HG03565 (cell line): ENCODE measurements at regions not wholly inside any gene's neighbourhood (a gene's known extent, or its start where the extent isn't known, plus 50 kb on each side); places are given as distances from the start of the nearest gene placed in this dataset.
"Not testable (repeated sequence)": the region's sequence is repeated elsewhere in the genome, so short reads cannot be mapped to it uniquely, and the experiment has no call there.

Experiments used
- ATAC-seq: cut with Tn5 transposase; IDR thresholded peaks from one replicate; pipeline ENCODE4 v1.9.1; 2021; ENCODE audit warnings: mild to moderate bottlenecking, moderate library complexity; ENCODE audit not compliant: unreplicated experiment

DNA sequence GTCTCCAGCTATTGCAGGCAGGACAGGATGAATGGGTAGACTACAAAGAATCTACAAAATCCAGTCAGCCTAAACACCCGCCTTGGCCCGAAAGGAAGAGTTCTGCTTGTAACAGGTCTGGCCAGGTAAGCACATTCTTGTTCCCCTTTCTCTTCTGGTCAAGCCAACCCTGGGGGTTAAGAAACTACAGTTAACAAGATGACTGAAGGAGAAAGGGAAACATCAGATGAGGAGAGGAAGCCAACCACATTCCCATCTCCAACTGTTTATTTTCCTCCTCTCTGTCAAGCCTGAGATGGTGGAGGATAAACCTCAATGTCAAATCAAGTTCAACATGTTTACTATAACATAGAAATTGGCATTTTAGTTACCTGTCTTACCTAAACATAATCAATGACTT is 198.9 kb downstream of the IPMK start:
- ATAC-seq = no peak

DNA sequence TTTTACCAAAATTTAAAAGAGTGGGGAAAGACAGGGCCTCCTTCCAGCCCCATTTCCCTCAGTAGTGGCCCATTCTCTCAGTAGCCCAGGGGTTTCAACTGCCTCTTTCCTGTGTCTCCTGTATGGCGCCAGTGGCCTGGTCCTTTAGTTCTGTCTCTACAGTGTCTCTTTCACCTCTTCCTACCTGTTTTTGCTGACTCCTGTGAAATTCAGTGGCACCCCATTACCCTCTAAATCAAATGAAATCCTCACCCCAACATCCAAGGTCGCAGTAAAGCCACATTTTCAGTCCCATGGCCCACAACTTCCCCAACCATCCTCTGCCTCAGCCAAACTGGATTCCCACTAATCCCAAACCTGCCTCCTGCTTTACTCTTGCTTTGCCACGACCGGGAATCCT is 200.7 kb downstream of the IPMK start:
- no peak for ATAC-seq

DNA sequence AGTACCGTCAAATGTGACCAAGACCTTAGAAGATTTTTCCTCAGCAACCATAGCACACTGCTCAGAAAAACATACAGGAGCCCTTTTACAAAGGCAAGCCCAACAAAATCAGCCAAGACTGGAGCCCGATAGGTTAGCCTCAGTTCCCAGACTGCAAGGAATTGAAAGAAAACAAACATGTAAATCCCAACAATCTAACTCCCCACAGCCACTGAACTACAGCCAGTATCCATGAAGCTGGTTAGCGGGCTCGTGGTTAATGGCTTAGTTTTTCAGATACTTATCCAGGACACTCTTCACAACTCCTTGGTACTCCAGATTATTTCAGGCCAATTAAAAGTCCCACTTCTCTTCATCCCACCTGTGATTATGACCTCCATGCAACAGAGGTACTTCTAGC is 201.6 kb downstream of the IPMK start:
- ATAC-seq = no peak

DNA sequence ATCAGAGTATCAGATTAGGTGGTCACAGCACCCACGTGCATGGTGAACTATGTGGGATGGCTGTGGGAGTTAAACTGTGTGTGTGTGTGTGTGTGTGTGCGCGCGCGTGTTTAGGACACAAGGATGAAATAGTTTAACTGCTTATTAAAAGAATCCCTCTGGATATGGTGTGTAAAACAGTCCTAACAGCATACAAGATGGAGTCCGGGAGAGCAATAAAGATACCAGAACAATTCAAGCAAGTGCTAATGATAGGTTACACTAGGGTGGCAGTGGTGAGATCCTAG is 202.2 kb downstream of the IPMK start:
- no peak for ATAC-seq

DNA sequence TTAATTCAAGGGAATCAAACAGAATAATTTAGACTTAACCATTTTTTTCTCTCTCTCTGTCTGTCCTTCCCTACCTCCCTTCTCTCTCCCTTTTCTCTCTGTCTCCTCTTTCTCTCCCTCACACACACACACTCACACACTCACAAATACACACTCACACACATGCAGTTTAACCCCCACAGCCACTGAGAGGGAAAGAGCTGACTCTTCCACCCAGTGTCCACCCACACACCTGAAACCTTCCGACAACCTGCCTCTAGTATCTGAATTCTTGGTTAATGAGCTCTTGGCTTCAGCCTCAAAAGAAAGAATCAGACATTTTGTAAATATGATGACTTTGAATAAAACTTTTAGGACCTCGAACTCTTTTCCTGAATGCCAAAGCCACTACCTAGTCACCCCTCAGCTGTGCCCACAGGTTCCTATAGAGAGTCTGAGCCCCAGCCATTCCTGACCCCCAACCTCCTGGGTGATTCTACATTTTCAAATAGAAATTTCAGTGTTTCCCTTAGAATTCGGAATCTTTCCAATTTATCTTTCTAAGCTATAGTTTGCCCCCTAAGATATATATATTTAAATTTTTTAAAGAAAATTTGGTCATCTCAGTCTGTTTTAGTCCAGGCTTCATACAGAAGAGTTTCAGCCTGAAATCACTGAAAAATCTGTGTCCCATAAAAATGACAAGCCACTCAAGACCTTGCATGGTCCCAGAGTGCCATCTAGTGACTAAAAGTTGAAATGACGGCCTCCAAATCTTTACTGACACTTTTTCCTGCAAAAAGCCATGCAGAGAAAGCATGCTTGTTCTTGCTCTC is 202.8 kb downstream of the IPMK start:
- ATAC-seq = no peak

DNA sequence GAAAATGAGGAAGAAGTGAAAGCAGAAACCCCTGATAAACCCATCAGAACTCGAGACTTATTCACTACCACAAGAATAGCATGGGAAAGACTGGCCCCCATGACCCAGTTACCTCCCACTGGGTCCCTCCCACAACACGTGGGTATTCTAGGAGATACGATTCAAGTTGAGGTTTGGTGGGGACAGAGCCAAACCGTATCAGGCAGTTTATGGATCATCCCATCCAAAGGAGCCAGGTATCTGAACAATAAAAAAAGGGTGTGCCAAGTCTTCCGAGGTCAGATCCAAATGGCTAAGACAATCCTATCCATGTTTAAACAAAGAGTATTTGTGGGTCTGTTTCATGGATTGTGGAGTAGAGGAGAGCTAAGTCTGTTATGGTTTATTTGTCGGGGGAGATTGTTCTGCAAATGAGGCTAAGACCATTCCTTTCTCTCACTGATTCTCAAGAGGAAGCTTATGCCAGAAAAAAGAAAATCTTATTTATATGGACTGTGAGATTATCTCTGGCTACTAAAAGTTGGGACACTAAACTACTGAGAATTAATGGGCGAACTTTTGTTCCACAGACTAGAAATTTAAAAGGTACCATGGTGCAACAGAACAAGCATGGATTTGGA is 203.7 kb downstream of the IPMK start:
- ATAC-seq = no peak

DNA sequence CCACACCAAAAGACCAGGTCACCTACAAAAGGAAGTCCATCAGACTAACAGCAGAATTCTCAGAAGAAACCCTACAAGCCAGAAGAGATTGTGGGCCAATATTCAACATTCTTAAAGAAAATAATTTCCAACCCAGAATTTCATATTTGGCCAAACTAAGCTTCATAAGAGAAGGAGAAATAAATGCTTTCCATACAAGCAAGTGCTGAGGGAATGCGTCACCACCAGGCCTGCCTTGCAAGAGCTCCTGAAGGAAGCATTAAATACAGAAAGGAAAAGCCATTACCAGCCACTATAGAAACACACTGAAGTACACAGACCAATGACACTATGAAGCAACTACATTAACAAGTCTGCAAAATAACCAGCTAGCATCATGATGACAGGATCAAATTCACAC is 209.0 kb downstream of the IPMK start:
- ATAC-seq = not testable (repeated sequence)

DNA sequence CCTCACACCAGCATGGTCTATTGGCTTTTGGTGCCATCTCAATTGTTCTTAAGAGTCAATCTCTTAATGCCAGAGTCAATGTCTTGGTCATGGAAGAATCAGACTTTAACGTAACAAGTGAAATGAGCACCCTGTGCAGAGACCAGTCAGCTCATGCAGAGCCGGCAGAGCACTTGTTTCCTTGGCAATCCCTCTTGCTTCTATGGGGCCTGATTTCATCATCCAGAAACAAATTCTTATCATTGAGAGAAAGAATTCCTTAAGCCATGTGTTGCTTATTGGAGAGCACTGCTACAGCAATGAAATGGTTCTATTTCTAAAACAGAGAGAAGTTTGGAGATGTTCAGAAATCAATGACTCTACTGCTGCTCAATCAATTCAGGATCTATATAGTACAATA is 212.8 kb downstream of the IPMK start:
- no peak for ATAC-seq

DNA sequence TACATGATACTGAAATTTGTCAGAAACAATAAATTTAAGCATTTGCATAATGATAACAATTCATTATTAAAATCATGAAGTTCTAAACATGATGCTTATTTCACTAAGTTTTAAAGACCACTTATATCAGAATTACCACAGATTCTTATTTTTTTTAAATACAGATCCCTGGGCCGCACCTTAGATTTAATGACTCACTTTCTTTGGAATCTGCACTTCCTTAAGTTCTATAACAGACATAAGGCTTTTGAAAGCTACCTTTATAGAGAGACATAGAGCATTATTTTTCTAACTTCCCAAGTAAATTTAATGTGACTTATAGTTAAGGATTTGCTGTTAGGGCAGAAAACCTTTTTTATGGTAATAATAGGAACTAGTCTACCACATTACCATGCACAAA is 214.9 kb downstream of the IPMK start:
- no peak for ATAC-seq

DNA sequence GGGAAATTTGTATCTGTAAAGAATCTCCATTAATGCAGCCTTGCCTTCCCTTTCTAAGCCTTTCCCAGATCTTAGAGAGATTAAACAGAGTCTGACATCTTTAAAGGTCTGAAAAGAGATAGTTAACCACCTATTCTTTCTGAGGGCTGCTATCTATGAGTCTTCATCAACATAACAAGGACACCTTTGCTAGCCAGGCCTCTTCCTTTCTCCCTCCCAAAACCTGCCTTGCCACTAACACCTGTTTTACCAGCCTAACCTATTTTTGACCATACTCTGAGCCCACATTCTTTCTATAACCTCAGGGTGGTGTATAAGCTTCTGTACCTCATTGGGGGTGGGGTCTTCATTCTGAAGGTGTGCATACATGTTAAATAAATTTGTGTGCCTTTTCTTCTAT is 217.1 kb downstream of the IPMK start:
- ATAC-seq = no peak

DNA sequence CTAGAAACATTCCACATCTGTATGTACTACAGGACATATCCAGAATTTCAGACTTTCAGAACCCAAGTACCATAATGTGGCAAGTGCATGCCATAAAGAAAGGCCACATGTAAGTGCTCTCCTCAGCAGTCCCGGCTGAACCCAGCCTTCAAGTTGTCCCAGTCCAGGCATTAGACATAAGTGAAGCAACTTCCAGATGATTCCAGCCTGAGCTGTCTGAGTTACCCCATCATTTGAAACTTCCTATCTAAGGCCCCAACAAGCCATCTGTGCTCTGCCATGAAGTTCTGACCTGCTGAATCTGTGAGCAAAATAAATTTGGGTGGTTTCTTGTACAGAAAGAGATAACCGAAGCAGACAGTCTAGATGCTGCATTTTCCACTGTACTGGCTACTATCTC is 218.8 kb downstream of the IPMK start:
- no peak for ATAC-seq

DNA sequence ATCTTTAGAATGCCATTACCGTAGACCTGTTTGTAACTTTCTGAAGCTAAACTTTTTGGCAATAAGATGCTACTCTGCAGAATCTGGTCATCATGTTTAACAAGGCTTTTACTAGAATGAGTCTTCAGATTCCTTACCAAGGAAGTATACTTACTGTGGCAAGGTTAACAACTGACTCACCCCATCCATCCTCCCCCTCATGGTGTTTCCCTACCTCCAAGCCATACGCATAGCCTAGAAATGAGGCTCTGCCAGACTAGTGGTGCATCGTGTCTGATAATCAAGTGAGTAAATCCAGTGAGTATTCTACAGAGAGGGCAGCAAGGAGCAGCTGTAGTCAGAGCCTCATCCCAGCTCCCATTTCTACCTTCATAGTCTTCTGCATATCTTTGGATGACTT is 223.6 kb downstream of the IPMK start:
- ATAC-seq = no peak

DNA sequence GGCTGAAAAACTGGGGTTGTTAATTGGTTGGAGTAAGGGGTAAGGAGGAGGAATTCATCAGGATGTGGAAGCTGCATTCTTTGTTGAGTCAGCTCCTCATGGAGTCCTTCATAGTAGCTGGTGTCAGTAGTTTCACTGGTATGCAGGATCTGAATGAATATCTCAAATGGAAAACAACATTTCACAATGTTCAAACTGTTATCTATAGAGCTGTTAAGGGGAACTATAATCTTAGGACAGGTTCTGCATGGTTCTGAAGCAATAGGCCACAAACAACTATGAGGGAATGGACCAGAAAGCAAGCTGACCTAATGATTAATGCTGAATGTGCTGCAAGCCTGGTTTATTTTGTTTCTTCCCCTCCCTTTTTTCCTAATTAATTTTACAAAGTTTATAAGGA is 225.8 kb downstream of the IPMK start:
- no peak for ATAC-seq

DNA sequence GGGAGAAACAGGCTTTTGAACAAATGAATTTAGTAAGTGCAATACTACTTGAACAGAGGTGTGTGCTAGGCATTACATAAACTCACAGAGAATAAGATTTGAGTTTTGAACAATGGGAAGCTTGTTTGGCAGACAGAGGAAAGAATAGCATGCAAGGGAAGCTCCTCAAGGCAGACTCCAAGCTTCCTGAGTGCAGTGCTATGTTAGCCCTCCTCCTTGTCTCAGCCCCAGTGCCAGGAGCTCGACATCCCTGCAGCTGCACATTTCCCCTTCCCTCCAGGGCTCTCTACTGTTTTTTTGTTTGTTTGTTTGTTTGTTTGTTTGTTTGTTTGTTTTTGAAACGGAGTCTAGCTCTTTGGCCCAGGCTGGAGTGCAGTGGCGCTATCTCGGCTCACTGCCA is 237.5 kb downstream of the IPMK start:
- no peak for ATAC-seq

DNA sequence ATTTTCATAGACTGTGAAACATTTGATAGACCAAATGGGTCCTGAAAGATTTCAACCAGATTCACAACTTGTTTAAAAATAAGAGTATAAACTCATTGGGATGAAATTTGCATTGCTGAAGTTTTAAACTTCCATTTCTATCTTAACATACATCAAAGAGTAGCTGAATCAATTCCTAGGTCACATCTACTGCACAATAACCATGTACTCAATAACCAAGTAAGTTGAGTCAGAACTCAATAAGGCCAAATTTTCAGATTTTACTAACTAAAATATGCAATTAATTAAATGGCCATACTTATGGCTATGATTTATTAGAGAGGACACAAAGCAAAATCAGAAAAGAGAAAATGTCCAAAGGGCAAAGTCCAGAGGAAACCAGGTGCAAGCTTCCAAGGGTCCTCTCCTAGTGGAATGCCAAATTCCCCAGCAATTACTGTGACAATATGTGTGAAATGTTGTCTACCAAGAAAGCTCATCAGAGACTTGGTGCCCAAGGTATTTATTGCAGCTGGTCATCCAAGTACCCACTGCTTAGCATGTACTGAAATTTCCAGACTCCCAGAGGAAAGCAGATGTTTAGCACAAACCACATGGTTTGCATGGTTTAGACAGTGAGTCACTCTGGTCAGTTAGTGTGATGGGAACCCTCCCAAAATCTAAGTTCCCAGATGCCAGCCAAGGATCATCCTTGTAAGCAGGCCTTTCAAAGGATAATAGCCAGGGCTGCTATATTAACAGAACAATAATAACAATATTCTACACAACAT is 238.9 kb downstream of the IPMK start:
- no peak for ATAC-seq

DNA sequence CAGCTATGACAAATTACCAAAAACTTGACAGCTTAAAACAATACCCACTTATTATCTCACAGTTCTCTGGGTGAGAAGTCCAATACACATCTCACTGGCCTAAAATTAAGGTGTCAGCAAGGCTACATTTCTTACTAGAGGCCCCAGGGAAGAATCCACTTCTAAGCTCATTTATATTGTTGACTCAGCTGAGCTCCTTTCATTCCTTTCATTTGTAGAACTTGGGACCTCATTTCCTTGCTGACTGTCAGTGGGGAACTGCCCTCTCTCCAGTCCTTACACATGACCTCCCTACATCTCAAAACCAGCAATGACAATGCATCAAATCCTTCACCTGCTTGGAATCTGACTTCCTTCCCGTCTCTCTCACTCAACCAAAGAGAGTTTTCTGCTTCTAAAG is 240.3 kb downstream of the IPMK start:
- no peak for ATAC-seq

DNA sequence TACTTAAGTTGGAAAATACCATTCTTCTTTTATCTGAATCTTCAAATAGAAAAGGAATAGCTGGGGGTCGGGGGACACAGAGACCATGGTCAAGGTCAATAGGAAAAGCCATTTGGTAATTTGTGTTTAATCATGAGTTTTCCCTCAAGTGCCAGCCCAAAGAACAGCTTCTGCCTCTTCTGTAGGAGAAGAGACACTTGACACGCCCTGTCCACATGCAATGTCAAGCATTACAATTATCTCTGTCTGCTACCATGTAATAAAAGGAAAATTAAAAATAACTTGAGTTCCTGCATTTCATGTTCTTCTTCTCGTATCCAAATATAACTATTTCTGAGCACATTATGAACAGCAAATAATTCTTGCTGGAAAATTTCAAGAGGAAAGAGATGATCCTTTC is 241.7 kb downstream of the IPMK start:
- ATAC-seq = no peak

DNA sequence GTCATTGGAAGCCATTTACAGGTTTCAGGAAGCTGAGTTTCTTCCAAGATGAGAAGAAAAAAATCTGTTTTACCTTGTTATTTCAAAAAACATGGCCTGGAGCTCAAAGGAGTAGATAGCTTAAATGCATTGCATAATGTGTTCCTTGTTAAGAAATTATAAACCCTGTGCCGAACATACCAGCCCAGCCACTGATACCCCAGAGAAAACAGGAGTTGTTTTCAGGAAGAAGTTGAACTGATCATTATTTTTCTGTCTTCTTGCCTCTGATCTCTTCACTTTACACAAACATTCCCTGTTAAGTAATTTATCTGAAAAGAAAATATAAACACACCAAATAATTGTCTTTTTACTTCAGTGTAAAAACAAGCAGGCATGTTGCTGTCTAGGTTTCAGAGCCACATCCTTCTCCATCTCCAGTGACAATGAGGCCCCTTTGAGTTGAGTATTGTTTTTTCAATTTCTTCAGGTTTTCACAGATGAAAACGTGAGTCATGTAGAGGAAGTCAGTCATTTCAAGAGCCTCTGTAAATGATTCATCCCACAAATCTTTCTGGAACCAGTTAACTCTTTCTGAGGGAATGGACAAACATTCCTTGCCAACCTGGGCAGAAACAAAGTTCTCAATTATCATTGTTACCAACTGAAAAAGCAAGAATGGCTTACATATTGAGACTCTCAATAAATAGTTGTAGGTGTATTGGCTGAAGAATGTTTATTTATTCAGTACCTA is 244.2 kb downstream of the IPMK start:
- ATAC-seq = no peak

DNA sequence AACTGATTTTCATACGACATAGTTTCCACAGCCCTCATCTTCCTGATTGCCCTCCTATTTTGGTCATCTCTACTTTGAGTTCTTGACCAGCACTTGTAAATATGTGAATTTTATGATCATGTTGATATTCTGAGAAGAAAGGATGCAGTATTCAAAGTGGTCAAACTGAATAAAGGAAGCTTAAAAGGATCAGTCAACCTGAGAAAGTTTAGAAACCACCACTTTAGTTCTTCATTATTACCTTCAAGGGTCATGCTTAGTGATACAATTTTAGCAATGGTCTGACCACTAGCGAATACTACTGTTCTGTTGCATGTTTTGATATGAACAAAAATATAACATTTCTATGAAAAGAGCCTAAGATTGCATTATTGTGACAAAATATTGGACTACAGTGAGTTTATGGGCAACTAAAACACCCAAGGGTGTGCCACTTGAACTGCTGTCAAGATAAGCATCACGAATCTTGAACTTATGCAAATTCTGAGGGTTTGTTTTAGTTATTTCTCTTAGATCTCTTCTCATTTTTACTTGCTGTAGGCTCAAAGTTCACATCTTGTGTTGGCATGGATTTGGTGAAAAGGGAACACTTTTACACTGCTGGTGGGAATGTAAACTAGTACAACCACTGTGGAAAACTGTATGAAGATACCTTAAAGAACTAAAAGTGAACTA is 247.7 kb downstream of the IPMK start:
- ATAC-seq = peak; percentile 60

DNA sequence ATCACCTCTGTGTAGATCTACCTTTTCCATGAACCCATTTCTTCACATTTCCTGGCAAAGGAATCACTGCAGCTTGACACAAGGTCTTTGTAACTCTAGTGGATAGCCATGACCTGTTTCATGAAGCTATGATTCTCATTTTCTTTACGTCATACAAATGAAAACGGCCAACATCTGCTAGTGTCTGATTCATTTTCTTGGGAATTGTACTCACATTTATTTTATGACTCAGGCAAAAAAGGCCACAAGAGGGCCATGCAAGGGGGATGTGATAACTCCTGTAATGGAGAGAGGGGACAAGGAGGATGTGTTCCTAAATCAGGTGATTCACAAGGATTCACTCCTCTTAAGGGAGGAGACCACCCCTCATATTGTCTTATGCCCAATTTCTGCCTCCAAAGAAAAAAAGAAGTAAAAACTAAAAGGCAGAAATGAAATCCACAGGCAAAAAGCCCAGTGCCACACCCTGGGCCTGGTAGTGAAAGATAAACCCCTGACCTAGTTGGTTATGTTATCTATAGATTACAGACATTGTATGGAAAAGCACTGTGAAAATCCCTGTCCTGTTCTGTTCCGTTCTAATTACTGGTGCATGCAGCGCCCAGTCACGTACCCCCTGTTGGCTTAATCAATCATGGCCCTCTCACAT is 249.9 kb downstream of the IPMK start:
- ATAC-seq = no peak

DNA sequence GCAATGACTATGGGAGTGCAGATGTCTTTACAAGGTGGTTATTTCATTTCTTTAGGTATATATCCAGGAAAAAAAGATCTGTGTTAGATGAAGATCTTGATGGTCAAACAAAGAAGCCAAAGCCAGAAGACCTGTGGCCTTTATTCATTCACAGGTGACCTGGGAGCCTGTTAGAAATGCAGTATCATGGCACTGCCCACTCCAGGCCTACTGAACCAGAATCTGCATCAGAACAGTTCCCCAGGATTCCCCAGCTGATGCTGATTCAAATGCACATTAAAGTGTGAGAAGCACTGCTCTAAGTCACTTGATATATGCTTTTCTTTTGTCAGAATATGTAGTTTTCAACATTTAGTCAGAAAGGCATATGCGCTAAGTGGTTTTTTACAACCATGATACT is 251.1 kb downstream of the IPMK start:
- no peak for ATAC-seq
